ENCODE measurements at regions not wholly inside any gene's neighbourhood (a gene's known extent, or its start where the extent isn't known, plus 50 kb on each side); places are given as distances from the start of the nearest gene placed in this dataset.

GRCh38 chr18:56390626-56391025, 247.8 kb downstream of the TXNL1 start:
- Histone ChIP-seq H3K4me3 (no peak overlapping the region), H3K27me3 (no peaks in the 10 kb centered on the region), H3K4me1 (no peaks in the 10 kb centered on the region), H3K36me3 (no peaks in the 10 kb centered on the region), H3K27ac (no peak overlapping the region), H3K9me3 (no peaks in the 10 kb centered on the region)
- WGBS, 4 donors: 91 to 94% (median 93%) methylated on average over 3 of the region's 3 CpGs
- intact Hi-C loops (cut with DNase I): loop anchor here in 1 of 10 donors (10.0 kb wide), 1 partner anchor 976 kb away; no protein-coding TSS in a partner anchor
- no peak for ATAC-seq
- no peak for DNase-seq
- TF ChIP-seq POLR2A (IDR thresholded peaks at IDR 0.05) (no peak), CTCF (IDR thresholded peaks at IDR 0.05) (no peak)

GRCh38 chr18:56389190-56389589, 249.2 kb downstream of the TXNL1 start:
- TF ChIP-seq CTCF (IDR thresholded peaks at IDR 0.05): peak in 6 of 12 donors; percentile 4 to 43 (median 22)
- TF ChIP-seq POLR2A (IDR thresholded peaks at IDR 0.05): no peak
- Histone ChIP-seq H3K4me1 (no peaks in the 10 kb centered on the region), H3K36me3 (no peaks in the 10 kb centered on the region), H3K4me3 (no peak overlapping the region), H3K27me3 (no peaks in the 10 kb centered on the region), H3K27ac (no peak overlapping the region), H3K9me3 (no peaks in the 10 kb centered on the region)
- 78 to 86% (median 79%) methylated on average over 8 of the region's 8 CpGs for WGBS, 4 donors
- intact Hi-C loops (cut with DNase I): loop anchor here in 2 of 10 donors (10.0 kb wide), 2 partner anchors 974 to 1154 kb away; no protein-coding TSS in a partner anchor
- ATAC-seq: peak in 1 of 4 donors; percentile 33
- DNase-seq: no peak

GRCh38 chr18:56388571-56388970, 249.8 kb downstream of the TXNL1 start:
- Histone ChIP-seq H3K4me1 (no peaks in the 10 kb centered on the region), H3K36me3 (no peaks in the 10 kb centered on the region), H3K27me3 (no peaks in the 10 kb centered on the region), H3K4me3 (no peak overlapping the region), H3K9me3 (no peaks in the 10 kb centered on the region), H3K27ac (no peak overlapping the region)
- intact Hi-C loops (cut with DNase I): loop anchor here in 2 of 10 donors (10.0 kb wide), 2 partner anchors 974 to 1154 kb away; no protein-coding TSS in a partner anchor
- ATAC-seq (no peak), DNase-seq (no peak)
- TF ChIP-seq CTCF (IDR thresholded peaks at IDR 0.05): no peak
- no peak for TF ChIP-seq POLR2A (IDR thresholded peaks at IDR 0.05)
- 58 to 70% (median 64%) methylated on average over 5 of the region's 5 CpGs for WGBS, 4 donors

- no peak overlapping the region for H3K4me3 ChIP-seq
- H3K9me3 ChIP-seq: no peaks in the 10 kb centered on the region
- TF ChIP-seq POLR2A (IDR thresholded peaks at IDR 0.05) (no peak), CTCF (IDR thresholded peaks at IDR 0.05) (no peak)
- H3K27ac ChIP-seq: no peak overlapping the region
- no peaks in the 10 kb centered on the region for H3K27me3 ChIP-seq
- DNase-seq: no peak
- no peak for ATAC-seq
- no peaks in the 10 kb centered on the region for H3K36me3 ChIP-seq
- peaks cover 0 to 7% (median 0%) of the 10 kb centered on the region in 12 donors for H3K4me1 ChIP-seq
- intact Hi-C loops (cut with DNase I): loop anchor here in 2 of 10 donors (10.0 kb wide), 2 partner anchors 972 to 1152 kb away; no protein-coding TSS in a partner anchor
Measured at GRCh38 chr18:56386856-56387255, 251.5 kb downstream of the TXNL1 start.
